ENCODE measurements at regions not wholly inside any gene's neighbourhood (a gene's known extent, or its start where the extent isn't known, plus 50 kb on each side); places are given as distances from the start of the nearest gene placed in this dataset.

DNA sequence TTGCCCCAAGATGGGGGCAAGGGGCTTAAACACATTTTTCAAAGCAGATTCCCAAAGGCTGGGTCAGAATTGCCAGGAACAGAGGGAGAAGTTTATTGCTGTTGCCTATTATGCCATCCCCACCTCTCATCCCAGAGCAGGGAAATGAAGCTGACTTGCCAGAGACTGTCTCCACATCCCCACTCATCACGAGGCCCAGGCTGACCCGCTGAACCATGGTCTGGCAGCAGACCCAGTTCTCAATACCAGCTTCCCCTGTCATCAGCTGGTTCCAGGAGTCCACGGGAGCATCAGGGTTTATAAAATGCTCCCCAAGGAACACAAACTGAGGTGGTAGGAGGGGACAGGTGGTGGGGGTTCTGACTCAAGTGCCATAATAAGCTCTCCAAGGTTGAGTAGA lies 605.9 kb downstream of the NPHP4 start:
- Histone ChIP-seq H3K9me3 (ENCODE audit: insufficient read depth, low read length, severe bottlenecking) (no peaks in the 10 kb centered on the region), H2AFZ (ENCODE audit: low read depth, low read length) (no peak overlapping the region), H3K79me2 (ENCODE audit: insufficient read depth, low read length) (no peaks in the 10 kb centered on the region), H4K20me1 (ENCODE audit: insufficient read depth, low read length) (no peaks in the 10 kb centered on the region; the same call in 1 of the 2 replicates), H3K4me1 (ENCODE audit: insufficient read depth, low read length) (peaks cover 3% of the 10 kb centered on the region; the same call in 1 of the 2 replicates), H3K27ac (ENCODE audit: low read length) (no peak overlapping the region), H3K9ac (ENCODE audit: low read depth, low read length) (no peak overlapping the region), H3K4me3 (ENCODE audit: low read depth in 1 of 2, low read length in 2 of 2) (no peak overlapping the region), H3K36me3 (ENCODE audit: insufficient read depth, low read length) (no peaks in the 10 kb centered on the region), H3K27me3 (ENCODE audit: insufficient read depth, low read length, poor library complexity) (peaks cover 3% of the 10 kb centered on the region), H3K4me2 (ENCODE audit: insufficient read depth, low read length) (no peak overlapping the region)
- DNase-seq = no peak
- ATAC-seq (ENCODE audit: insufficient read depth, low read depth) = no peak
- TF ChIP-seq, protein P1, sequence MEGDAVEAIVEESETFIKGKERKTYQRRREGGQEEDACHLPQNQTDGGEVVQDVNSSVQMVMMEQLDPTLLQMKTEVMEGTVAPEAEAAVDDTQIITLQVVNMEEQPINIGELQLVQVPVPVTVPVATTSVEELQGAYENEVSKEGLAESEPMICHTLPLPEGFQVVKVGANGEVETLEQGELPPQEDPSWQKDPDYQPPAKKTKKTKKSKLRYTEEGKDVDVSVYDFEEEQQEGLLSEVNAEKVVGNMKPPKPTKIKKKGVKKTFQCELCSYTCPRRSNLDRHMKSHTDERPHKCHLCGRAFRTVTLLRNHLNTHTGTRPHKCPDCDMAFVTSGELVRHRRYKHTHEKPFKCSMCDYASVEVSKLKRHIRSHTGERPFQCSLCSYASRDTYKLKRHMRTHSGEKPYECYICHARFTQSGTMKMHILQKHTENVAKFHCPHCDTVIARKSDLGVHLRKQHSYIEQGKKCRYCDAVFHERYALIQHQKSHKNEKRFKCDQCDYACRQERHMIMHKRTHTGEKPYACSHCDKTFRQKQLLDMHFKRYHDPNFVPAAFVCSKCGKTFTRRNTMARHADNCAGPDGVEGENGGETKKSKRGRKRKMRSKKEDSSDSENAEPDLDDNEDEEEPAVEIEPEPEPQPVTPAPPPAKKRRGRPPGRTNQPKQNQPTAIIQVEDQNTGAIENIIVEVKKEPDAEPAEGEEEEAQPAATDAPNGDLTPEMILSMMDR (IDR thresholded peaks at IDR 0.05; ENCODE audit: borderline replicate concordance, extremely low read depth, low read length, poor library complexity, severe bottlenecking) = no peak
- TF ChIP-seq EZH2 (IDR thresholded peaks at IDR 0.05; ENCODE audit: borderline replicate concordance, low read depth, low read length, severe bottlenecking) = no peak

DNA sequence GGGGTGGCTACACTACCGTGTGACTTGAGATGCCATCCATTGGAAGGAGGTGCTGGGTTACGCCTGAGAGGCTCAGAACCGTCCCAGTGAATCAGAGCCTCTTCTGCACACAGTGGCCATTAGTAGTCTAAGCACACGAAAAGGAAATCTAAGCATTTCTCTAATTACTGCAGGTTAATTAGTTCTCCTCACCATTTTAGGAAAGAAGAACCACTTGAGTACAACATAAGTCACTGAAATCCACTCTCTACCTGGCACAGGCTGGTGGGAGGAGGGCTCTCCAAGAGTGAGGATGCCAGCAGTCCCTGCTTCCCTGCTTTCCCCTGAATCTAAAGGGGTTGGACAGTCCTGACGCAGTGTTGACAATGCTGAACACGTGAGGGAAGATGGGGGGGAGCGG lies 606.3 kb downstream of the NPHP4 start:
- TF ChIP-seq, protein P1 (IDR thresholded peaks at IDR 0.05; ENCODE audit: borderline replicate concordance, extremely low read depth, low read length, poor library complexity, severe bottlenecking) = no peak
- no peak for TF ChIP-seq EZH2 (IDR thresholded peaks at IDR 0.05; ENCODE audit: borderline replicate concordance, low read depth, low read length, severe bottlenecking)
- no peak for DNase-seq
- Histone ChIP-seq H3K4me1 (ENCODE audit: insufficient read depth, low read length) (peaks cover 3% of the 10 kb centered on the region; the same call in 1 of the 2 replicates), H3K4me2 (ENCODE audit: insufficient read depth, low read length) (no peak overlapping the region), H3K27ac (ENCODE audit: low read length) (no peak overlapping the region), H2AFZ (ENCODE audit: low read depth, low read length) (no peak overlapping the region), H3K36me3 (ENCODE audit: insufficient read depth, low read length) (no peaks in the 10 kb centered on the region), H3K4me3 (ENCODE audit: low read depth in 1 of 2, low read length in 2 of 2) (no peak overlapping the region), H3K9me3 (ENCODE audit: insufficient read depth, low read length, severe bottlenecking) (no peaks in the 10 kb centered on the region), H4K20me1 (ENCODE audit: insufficient read depth, low read length) (no peaks in the 10 kb centered on the region; the same call in 1 of the 2 replicates), H3K9ac (ENCODE audit: low read depth, low read length) (no peak overlapping the region), H3K79me2 (ENCODE audit: insufficient read depth, low read length) (no peaks in the 10 kb centered on the region), H3K27me3 (ENCODE audit: insufficient read depth, low read length, poor library complexity) (peaks cover 3% of the 10 kb centered on the region)
- no peak for ATAC-seq (ENCODE audit: insufficient read depth, low read depth)

DNA sequence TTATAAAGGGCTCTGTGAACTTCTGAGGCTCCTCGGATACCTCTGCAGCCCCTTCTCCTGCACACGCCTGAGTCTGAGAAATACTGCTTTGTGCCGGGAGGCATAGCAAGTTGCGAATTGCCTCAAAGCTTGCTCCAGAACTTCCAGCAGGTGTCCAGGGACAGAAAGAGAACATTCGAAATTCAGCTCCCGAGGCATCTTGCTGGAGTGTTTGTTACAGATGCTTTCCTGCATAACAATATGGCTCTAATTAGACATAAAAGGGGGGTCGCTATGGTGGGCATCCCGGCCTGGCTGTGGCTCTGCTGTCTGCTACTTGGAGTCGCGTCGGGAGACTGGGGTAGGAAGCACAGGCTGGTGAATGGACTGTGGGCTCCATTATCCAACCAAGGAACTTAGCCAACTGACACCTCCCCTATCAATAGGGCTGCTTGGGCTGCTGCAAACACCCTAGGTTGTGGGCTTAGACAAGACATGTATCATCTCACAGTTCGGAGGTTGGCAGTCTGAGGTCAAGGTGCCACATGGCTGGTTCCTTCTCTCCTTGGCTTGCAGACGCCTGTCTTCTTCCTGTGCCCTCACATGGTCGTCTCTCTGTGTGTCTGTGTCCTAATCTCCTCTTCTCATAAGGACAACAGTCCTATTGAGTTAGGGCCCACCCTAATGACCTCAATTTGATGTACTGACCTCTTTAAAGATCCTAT lies 607.0 kb downstream of the NPHP4 start:
- H2AFZ ChIP-seq (ENCODE audit: low read depth, low read length) = no peak overlapping the region
- no peak for ATAC-seq (ENCODE audit: insufficient read depth, low read depth)
- H3K27ac ChIP-seq (ENCODE audit: low read length) = no peak overlapping the region
- H3K4me3 ChIP-seq (ENCODE audit: low read depth in 1 of 2, low read length in 2 of 2) = no peak overlapping the region
- TF ChIP-seq, protein P1 (IDR thresholded peaks at IDR 0.05; ENCODE audit: borderline replicate concordance, extremely low read depth, low read length, poor library complexity, severe bottlenecking) = no peak
- no peak for TF ChIP-seq EZH2 (IDR thresholded peaks at IDR 0.05; ENCODE audit: borderline replicate concordance, low read depth, low read length, severe bottlenecking)
- no peaks in the 10 kb centered on the region for H3K79me2 ChIP-seq (ENCODE audit: insufficient read depth, low read length)
- H3K4me1 ChIP-seq (ENCODE audit: insufficient read depth, low read length) = peaks cover 3% of the 10 kb centered on the region; the same call in 1 of the 2 replicates
- H4K20me1 ChIP-seq (ENCODE audit: insufficient read depth, low read length) = no peaks in the 10 kb centered on the region; the same call in 1 of the 2 replicates
- H3K36me3 ChIP-seq (ENCODE audit: insufficient read depth, low read length) = no peaks in the 10 kb centered on the region
- H3K9me3 ChIP-seq (ENCODE audit: insufficient read depth, low read length, severe bottlenecking) = no peaks in the 10 kb centered on the region
- H3K9ac ChIP-seq (ENCODE audit: low read depth, low read length) = no peak overlapping the region
- DNase-seq = no peak
- H3K4me2 ChIP-seq (ENCODE audit: insufficient read depth, low read length) = no peak overlapping the region
- H3K27me3 ChIP-seq (ENCODE audit: insufficient read depth, low read length, poor library complexity) = peaks cover 3% of the 10 kb centered on the region
